Heart left ventricle (tissue), 13 donors: ENCODE measurements at regions not wholly inside any gene's neighbourhood (a gene's known extent, or its start where the extent isn't known, plus 50 kb on each side); places are given as distances from the start of the nearest gene placed in this dataset.

Source experiments
- CTCF ChIP-seq, 12 donors: fragments of 200-600 bp; sonication (generic) in 4 of 12; IDR thresholded peaks; one replicate each; pipeline versions ENCODE4 v1.5.0 to v1.8.0; 2018 to 2022; ENCODE audit warnings: antibody characterized with exemption in 12 of 12, mild to moderate bottlenecking in 5 of 12
- POLR2A ChIP-seq, 2 donors: fragments of 450-650 bp; IDR thresholded peaks; one replicate each; pipeline ENCODE4 v1.6.1; 2017; ENCODE audit warnings: antibody characterized with exemption in 2 of 2, mild to moderate bottlenecking in 2 of 2, moderate library complexity in 2 of 2
- donor health status: ischemic (EF 13 %, LVEDD 7.1; RV severe dilation, severe dysfunction).
- donor health status: DM: no; HTN: yes; CAD: no.
- donor health status: DM: no; HTN: no; CAD: no.
- donor health status: ischemic (EF 25% LVEDD 6.9; RV normal size, moderate dysfunction).
- donor health status: ischemic (EF 25% LVEDD 5.7; RV mildly dilated, moderate dysfunction).
- donor health status: ischemic (EF 35%, LVEDD 5.7; RV mildly dilated, moderate dysfunction).
- donor health status: nonischemic (EF 11% LVEDD 7.7; RV severe dilation, severe dysfunction).
- donor health status: DM: yes; HTN: yes; CAD: no.
- donor health status: PGD.
- donor health status: ischemic (EF 29% LVEDD 5.4; RV normal size, mild dysfunction).
- donor health status: nonischemic (EF 23%, LVEDD 6.1; RV moderate dilation, normal function).

DNA sequence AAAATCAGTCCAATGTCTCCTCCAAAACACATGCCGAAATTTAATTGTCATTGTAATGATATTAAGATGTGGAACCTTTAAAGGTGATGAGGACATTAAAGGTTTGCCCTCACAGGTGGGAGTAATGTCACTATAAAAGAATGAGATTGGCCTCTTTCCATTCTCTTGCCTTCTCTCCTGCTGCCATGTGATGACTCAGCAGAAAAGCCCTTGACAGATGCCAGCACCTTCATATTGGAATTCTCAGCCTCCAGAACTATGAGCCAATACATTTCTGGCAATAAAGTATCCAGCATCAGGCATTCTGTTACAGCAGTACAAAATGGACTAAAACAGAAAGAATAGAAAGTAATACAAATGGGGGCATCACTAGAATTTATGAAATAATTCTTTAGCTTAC lies 609.7 kb downstream of the SLC16A7 start:
- TF ChIP-seq CTCF (IDR thresholded peaks at IDR 0.05) = no peak
- no peak for TF ChIP-seq POLR2A (IDR thresholded peaks at IDR 0.05)
